Coronary artery (tissue), 2 donors: ENCODE measurements at regions not wholly inside any gene's neighbourhood (a gene's known extent, or its start where the extent isn't known, plus 50 kb on each side); places are given as distances from the start of the nearest gene placed in this dataset.
"Not testable (repeated sequence)": the region's sequence is repeated elsewhere in the genome, so short reads cannot be mapped to it uniquely, and the experiment has no call there.

ENCODE experiments used
- DNase-seq: peaks from one replicate; pipeline ENCODE4 v3.0.0-alpha.2; 2017; ENCODE audit warnings: low spot score
- H3K27ac ChIP-seq, 2 donors: fragments of 200-600 bp; sonication (generic); one replicate each; pipeline ENCODE4 v1.5.1; 2016 to 2019
- H3K4me3 ChIP-seq: fragments of 200-600 bp; sonication (generic); 2 replicates; pipeline ENCODE4 v1.5.1; 2016; ENCODE audit warnings: mild to moderate bottlenecking, moderate library complexity
- CTCF ChIP-seq: fragments of 200-600 bp; sonication (generic); IDR thresholded peaks from one replicate; pipeline ENCODE4 v1.5.1; 2019; ENCODE audit warnings: antibody characterized with exemption

DNA sequence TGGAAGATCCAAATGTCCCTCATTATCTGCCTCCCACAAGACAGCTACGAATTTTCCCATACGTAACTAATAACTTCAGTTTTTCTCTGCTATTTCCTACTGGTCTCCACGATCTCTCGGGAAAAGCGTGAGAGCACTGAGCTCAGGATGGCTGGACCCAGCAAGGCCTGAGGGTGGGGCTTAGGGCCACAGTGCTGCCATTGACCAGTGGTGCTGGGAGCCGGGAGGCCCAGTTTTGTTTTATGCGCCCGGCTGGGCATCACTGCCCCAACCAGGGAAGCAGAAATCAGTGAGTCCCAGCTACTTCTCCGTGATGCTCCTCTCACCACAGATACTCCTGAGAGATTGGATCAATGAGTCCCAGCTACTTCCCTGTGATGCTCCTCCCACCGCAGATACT is 238.4 kb downstream of the LY86 start:
- no peak overlapping the region for H3K4me3 ChIP-seq
- peak overlapping the region in 1 of 2 donors; percentile 25 for H3K27ac ChIP-seq
- no peak for TF ChIP-seq CTCF
- no peak for DNase-seq

GRCh38 chr6:6829872-6830685 is 241.6 kb downstream of the LY86 start:
- Histone ChIP-seq H3K27ac (no peak overlapping the region), H3K4me3 (no peak overlapping the region)
- TF ChIP-seq CTCF = no peak
- no peak for DNase-seq

DNA sequence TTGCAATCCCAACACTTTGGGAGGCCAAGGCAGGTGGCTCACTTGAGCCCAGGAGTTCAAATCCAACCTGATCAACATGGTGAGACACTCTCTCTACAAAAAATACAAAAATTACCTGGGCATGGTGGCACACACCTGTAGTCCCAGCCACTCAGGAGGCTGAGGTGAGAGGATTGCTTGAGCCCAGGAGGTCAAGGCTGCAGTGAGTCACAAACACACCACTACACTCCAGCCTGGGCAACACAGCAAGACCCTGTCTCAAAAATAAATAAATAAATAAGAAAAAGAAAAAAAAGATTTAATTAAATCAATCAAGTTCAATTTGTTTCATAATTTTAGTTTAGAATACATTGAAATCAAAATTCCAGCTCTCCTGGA is 242.2 kb downstream of the LY86 start:
- not testable (repeated sequence) for H3K27ac ChIP-seq, H3K4me3 ChIP-seq, DNase-seq

DNA sequence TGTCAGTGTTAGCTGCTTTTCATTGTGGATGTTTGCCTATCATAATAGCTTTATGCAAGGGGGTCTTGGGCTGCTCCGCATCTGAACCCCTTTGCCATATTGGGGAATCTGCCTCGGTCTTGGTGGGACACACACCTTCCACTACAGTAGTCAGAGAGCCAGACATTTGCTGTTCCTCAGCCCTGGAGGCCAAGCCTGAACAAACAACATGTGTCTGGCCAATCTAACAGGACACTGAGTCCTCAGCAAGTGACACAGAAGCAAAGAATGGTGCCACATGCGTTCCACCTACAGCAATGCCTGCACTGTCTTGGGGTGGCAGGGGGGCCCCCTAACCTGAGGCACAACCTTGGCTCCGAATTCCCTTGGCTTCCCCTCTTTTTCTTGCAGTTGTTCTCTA is 243.9 kb downstream of the LY86 start:
- DNase-seq = no peak
- TF ChIP-seq CTCF = no peak
- Histone ChIP-seq H3K4me3 (no peak overlapping the region), H3K27ac (no peak overlapping the region)

DNA sequence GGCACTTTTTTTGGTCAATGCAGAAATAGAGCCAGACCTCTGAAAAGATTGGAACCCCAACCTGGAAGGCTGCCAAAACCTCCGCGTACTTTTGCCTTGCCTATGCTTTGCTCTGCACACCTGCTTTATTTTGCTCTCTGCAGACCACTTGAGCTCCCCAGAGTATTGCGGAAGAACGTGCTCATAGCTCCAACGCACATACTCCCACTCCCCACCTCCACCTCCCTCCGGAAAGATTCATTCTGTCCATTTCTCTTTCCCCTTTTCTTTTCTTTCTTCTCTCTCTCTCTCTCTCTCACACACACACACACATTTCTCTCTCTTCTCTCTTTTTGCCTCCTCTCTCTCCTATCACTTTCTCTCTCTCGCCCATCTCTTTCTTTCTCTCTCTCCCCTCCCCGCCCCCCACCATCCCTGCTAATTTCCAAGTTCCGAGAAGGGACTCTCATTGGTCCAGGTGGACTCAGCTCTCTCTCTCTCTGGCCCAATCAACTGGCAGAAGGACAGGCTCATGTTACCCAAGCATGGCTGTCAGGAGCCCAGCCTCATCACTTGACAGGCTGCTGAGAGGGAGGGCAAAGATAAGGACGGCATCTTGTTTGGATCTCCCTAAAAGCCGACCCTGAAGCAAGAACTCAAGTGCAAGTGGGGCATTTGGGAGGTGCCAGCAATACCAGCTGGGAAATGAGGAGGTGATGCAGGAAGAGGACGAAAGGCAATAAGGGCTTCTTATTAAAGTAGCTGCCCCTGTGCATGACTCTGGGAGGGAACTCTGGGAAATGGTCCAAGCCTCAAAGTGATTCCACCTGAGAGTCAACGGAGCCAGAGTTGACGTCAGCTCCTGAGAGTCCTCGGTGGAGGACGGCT is 246.1 kb downstream of the LY86 start:
- H3K27ac ChIP-seq = no peak overlapping the region
- no peak for DNase-seq
- no peak for TF ChIP-seq CTCF
- H3K4me3 ChIP-seq = no peak overlapping the region

DNA sequence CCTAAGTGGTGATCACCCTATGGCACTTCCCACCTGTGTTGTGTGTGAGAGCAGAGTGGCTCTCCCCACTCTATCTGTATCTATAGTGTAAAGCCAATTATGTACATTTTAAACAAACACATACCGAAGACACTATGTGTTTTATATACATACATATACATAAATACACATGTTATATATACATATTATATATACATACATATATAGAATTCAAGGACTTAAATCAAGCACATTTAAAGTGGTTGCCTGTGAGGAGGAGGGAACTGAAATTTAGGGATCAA is 246.6 kb downstream of the LY86 start:
- no peak for TF ChIP-seq CTCF
- H3K27ac ChIP-seq = no peak overlapping the region
- DNase-seq = no peak
- no peak overlapping the region for H3K4me3 ChIP-seq

DNA sequence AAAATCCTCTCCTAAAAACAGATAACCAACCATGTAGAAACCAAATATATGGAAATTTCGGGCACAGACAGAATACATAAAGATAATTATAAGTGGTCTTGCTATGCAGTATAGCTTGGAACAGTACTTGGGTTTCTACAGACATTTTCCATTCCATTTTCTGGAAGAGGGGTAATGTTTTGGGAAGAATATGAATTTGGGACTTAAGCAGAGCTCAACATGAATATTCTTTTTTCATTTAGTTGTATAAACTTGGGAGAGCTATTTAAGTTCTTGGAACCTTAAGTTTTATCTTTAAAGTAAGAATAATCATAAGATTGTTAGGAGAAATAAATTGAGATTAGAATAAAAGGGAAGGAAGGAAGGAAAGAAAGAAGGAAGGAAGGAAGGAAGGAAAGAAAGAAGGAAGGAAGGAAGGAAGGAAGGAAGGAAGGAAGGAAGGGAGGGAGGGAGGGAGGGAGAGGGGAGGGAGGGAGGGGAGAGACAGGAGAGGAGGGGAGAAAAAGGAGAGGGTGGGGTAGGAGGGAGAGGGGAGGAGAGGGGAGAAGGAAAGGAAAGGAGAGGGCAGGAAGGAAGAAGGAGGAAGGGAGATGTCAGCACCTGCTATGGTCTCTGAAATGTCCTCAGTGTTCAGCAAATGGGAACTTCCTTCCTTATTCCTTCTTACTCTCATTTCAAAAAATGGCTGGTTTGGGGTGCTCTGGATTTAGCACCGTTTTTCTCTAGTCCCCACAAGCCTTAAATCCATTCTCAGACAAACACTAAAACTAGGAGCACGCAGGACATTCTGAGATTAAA is 248.3 kb downstream of the LY86 start:
- DNase-seq = no peak
- Histone ChIP-seq H3K27ac (no peak overlapping the region), H3K4me3 (no peak overlapping the region)
- no peak for TF ChIP-seq CTCF
